IPS-15b (cell line): ENCODE measurements at regions not wholly inside any gene's neighbourhood (a gene's known extent, or its start where the extent isn't known, plus 50 kb on each side); places are given as distances from the start of the nearest gene placed in this dataset.
"Not testable (repeated sequence)": the region's sequence is repeated elsewhere in the genome, so short reads cannot be mapped to it uniquely, and the experiment has no call there.

Experiments used
- H3K27me3 ChIP-seq: one replicate; pipeline ENCODE4 v1.6.1; 2013; ENCODE audit warnings: low read length; ENCODE audit not compliant: control insufficient read depth, insufficient read depth
- H3K36me3 ChIP-seq: one replicate; pipeline ENCODE4 v1.6.1; 2013; ENCODE audit warnings: low read length; ENCODE audit not compliant: control insufficient read depth, insufficient read depth
- H3K4me1 ChIP-seq: one replicate; pipeline ENCODE4 v1.6.1; 2013; ENCODE audit warnings: mild to moderate bottlenecking, low read length; ENCODE audit not compliant: control insufficient read depth, insufficient read depth
- H3K4me3 ChIP-seq: one replicate; pipeline ENCODE4 v1.5.1; 2013; ENCODE audit warnings: low read depth, low read length
- H3K9ac ChIP-seq: one replicate; pipeline ENCODE4 v1.6.1; 2013; ENCODE audit warnings: low read depth, mild to moderate bottlenecking, low read length
- H3K9me3 ChIP-seq: one replicate; pipeline ENCODE4 v1.6.1; 2013; ENCODE audit warnings: mild to moderate bottlenecking, low read length; ENCODE audit not compliant: control insufficient read depth, insufficient read depth

DNA sequence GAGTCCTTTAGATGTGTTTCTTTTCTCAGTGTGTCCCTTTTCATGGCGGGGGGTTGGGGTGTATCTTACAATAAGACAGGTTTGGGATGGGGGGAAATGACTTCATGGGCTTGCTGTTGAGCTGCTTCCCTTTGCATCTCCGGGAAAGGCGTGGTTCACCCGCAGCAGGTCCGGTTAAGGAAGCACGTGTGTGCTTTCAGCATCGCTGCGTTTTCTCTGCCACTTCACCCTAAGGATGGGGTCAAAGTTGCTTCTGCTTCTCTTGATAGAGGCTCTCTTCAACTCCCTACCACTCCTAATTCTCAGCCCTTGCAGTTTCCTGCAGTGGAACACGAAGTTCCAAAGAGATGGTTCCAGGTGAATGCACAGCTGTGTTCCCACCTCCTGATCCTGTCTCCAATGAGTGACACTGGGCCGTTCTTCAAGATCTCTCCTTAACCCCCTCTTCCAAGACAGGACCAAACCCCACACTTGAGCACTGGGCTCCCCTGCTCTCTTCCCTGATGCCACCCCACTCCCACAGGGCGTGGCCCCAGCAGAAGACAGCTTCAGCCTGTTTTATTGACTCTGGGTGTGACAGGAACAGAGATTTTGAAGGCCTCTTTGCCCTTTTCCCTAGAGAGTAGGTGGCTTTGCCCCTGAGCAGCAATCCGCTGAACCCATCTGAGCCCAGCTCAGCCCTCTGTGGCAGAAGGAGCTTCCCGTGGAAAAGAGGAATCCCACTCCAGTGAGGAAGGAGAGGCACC is 85.2 kb downstream of the PLEKHG1 start:
- Histone ChIP-seq H3K9ac (no peak overlapping the region), H3K36me3 (no peaks in the 10 kb centered on the region), H3K4me1 (no peaks in the 10 kb centered on the region), H3K9me3 (no peaks in the 10 kb centered on the region), H3K27me3 (no peaks in the 10 kb centered on the region), H3K4me3 (no peak overlapping the region)

DNA sequence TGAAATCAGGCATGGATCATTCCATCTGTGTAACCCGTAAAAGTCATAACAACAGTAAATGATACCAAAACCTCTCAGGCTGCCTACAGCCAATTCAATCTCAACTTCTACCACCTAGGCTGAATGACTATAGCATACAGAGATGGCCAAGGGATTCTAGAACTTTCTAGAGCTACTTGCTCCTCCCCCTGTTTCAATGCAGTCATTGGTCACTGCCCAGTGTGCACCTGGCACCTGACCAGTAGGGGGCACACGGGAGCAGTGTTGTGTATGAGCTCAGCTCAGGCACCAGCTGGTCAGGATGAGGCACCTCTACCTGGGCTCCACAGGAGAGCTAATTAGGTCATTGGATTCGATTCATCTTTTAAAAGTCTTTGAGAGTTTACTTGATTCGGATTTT is 86.2 kb downstream of the PLEKHG1 start:
- Histone ChIP-seq H3K9me3 (no peaks in the 10 kb centered on the region), H3K27me3 (no peaks in the 10 kb centered on the region), H3K36me3 (no peaks in the 10 kb centered on the region), H3K4me3 (no peak overlapping the region), H3K4me1 (no peaks in the 10 kb centered on the region), H3K9ac (no peak overlapping the region)

DNA sequence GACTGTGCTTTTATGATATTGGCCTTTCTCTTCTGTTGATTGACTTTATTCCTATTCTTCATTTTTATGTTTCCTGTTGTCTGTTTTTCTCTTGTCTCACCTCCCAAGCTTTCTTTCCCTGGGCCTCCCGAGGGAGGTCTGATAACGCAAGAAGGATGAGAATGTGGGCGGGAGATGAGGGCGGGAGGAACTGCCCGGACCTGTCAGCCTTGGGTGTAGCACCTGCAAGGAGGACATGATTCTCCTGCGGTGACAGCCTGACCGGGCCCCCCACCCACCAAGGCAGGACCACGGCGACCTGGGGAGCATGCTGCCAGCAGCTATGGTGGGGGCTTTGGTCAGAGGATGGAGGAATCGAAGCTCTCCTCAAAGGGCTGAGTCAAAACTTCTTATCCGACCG is 86.9 kb downstream of the PLEKHG1 start:
- H3K4me3 ChIP-seq, result no peak overlapping the region
- no peak overlapping the region for H3K9ac ChIP-seq
- H3K4me1 ChIP-seq, result no peaks in the 10 kb centered on the region
- H3K9me3 ChIP-seq, result no peaks in the 10 kb centered on the region
- no peaks in the 10 kb centered on the region for H3K36me3 ChIP-seq
- no peaks in the 10 kb centered on the region for H3K27me3 ChIP-seq

DNA sequence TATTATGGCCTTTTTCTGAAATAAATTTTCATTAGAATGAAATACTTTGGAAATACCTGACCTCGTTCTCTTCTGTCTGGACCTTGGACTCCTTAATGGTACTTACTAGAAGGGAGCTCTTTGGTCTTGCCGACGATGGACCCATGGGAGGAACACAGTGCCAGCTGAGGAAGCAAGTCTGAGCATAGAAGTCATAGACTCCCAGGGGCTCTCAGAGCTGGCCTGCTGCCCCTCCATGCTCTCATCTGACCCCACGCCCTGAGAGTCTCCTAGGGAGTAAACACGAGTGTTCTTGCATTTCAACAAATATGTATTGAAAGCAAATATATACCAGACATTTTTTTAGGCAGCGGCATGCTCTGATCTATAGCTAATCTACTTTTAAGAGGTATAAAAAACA is 87.8 kb downstream of the PLEKHG1 start:
- H3K27me3 ChIP-seq, result no peaks in the 10 kb centered on the region
- H3K4me1 ChIP-seq, result no peaks in the 10 kb centered on the region
- H3K9ac ChIP-seq, result no peak overlapping the region
- H3K4me3 ChIP-seq, result no peak overlapping the region
- no peaks in the 10 kb centered on the region for H3K36me3 ChIP-seq
- no peaks in the 10 kb centered on the region for H3K9me3 ChIP-seq

DNA sequence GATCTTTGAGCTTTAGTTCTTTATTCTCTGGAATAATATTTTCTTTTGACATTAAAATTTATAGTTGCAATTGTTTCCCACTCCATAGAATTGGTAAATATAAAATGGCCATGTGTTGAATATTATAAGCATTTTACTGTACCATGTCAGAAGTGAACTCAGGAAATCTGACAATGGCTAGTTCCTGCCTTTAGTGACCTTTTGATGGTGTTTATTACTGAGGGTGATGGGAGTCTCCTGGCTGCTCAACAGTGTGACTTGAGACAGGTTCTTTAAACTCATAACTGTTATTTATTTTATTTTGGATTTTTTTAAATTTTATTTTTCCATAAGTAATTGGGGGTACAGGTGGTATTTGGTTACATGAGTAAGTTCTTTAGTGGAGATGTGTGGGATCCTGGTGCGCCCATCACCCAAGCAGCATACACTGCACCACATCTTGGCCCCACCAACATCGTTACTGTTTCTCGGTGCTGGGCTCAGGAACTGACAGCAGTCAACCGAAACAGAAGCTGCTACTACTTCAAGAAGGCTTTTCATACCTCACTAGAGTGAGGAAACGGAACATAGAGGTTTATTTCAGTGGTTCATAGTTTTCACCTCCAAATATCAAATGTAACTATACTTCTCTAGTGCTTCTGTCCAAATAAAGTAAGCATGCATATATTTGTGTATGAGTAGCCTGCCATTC is 90.4 kb downstream of the PLEKHG1 start:
- no peak overlapping the region for H3K9ac ChIP-seq
- no peaks in the 10 kb centered on the region for H3K4me1 ChIP-seq
- no peak overlapping the region for H3K4me3 ChIP-seq
- no peaks in the 10 kb centered on the region for H3K9me3 ChIP-seq
- no peaks in the 10 kb centered on the region for H3K27me3 ChIP-seq
- H3K36me3 ChIP-seq, result no peaks in the 10 kb centered on the region

GRCh38 chr6:150690681-150691080 is 91.0 kb downstream of the PLEKHG1 start:
- H3K9ac ChIP-seq, result no peak overlapping the region
- no peaks in the 10 kb centered on the region for H3K4me1 ChIP-seq
- H3K9me3 ChIP-seq, result no peaks in the 10 kb centered on the region
- no peaks in the 10 kb centered on the region for H3K36me3 ChIP-seq
- no peaks in the 10 kb centered on the region for H3K27me3 ChIP-seq
- H3K4me3 ChIP-seq, result no peak overlapping the region

DNA sequence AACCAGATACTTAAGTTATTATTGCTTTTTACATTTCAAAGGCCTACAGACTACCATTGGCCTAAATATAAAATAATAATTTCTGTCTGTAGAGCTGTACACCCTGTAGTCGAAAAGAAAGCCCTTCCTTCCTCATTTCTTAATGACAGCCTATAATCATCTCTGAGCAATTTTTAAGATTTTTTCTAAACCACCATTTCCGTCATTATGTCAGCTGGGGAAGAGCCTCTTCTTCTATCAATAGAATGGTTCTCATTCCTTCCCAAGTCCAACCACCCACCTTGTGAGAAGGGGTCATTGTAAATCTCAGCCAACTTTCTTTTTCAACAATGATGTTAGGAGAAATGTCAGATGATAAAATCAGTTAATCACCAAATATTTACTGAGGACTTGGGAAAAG is 91.8 kb downstream of the PLEKHG1 start:
- no peaks in the 10 kb centered on the region for H3K27me3 ChIP-seq
- no peak overlapping the region for H3K9ac ChIP-seq
- H3K9me3 ChIP-seq, result no peaks in the 10 kb centered on the region
- H3K36me3 ChIP-seq, result no peaks in the 10 kb centered on the region
- no peak overlapping the region for H3K4me3 ChIP-seq
- H3K4me1 ChIP-seq, result no peaks in the 10 kb centered on the region

- peaks cover 2% of the 10 kb centered on the region for H3K4me1 ChIP-seq
- H3K4me3 ChIP-seq, result no peak overlapping the region
- no peaks in the 10 kb centered on the region for H3K36me3 ChIP-seq
- no peaks in the 10 kb centered on the region for H3K9me3 ChIP-seq
- no peak overlapping the region for H3K9ac ChIP-seq
- H3K27me3 ChIP-seq, result no peaks in the 10 kb centered on the region
These were observed 92.9 kb downstream of the PLEKHG1 start for GRCh38 chr6:150692604-150693003.

DNA sequence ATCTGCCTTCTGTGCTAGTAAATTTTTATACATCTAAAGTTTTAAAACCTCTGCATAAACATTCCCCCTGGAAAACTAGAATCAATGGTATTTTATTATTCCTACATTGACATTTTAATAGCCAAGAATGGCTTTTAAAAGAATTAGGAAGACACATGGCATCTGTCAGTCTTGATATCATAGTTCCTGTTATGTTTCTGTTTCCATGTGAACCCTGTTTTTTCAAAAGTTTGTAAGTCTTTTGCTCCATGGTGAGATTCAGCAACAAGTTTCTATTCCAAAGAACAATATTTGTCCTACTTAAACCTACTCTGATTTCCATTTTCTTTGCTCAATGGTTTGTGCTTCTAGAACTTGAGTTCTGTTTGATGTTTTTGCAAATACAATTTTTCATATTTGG is 95.2 kb downstream of the PLEKHG1 start:
- Histone ChIP-seq H3K27me3 (no peaks in the 10 kb centered on the region), H3K4me1 (peaks cover 2% of the 10 kb centered on the region)

GRCh38 chr6:150695652-150696051 is 96.0 kb downstream of the PLEKHG1 start:
- Histone ChIP-seq H3K9ac (no peak overlapping the region), H3K4me1 (peaks cover 2% of the 10 kb centered on the region), H3K27me3 (no peaks in the 10 kb centered on the region), H3K4me3 (no peak overlapping the region), H3K9me3 (no peaks in the 10 kb centered on the region), H3K36me3 (no peaks in the 10 kb centered on the region)

More for the DNA sequence above, 95.2 kb downstream of the PLEKHG1 start:
- no peaks in the 10 kb centered on the region for H3K36me3 ChIP-seq
- no peak overlapping the region for H3K9ac ChIP-seq
- no peaks in the 10 kb centered on the region for H3K9me3 ChIP-seq
- no peak overlapping the region for H3K4me3 ChIP-seq

DNA sequence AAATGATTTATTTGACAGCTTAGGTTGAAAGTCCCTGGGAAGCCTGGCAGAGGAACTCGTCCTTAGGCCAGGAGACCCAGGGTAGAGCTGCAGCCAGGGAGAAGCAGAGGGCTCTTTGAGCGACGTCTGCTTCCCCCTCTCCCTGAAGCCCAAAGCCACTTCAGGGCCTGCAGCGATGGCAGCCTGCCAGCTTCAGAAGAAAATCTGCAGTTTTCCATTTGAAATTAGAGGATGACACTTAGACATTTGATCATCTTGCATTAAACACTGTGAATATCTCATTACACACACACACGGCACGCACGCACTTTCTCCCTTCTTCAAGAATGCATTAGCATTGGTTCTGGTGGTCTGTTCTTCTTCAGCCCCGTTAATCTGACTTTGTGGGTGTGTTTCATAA is 96.5 kb downstream of the PLEKHG1 start:
- Histone ChIP-seq H3K27me3 (no peaks in the 10 kb centered on the region), H3K36me3 (no peaks in the 10 kb centered on the region), H3K9me3 (no peaks in the 10 kb centered on the region), H3K4me3 (no peak overlapping the region), H3K9ac (no peak overlapping the region), H3K4me1 (peaks cover 2% of the 10 kb centered on the region)

DNA sequence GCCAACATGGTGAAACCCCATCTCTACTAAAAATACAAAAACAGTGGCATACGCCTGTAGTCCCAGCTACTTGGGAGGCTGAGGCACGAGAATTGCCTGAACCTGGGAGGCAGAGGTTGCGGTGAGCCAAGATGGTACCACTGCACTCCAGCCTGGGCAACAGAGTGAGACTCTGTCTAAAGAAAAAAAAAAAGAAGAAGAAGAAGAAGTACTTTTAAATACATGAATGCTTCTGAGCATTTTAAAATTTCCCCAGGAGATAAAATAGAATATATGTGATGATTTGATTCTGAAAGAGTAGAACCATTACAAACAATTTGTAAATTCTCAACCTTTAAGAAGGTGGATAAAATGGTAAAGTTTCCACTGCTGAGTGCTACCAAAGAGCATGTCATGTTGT is 97.2 kb downstream of the PLEKHG1 start:
- not testable (repeated sequence) for H3K27me3 ChIP-seq, H3K9me3 ChIP-seq, H3K9ac ChIP-seq, H3K36me3 ChIP-seq, H3K4me1 ChIP-seq, H3K4me3 ChIP-seq
